ENCODE measurements at regions not wholly inside any gene's neighbourhood (a gene's known extent, or its start where the extent isn't known, plus 50 kb on each side); places are given as distances from the start of the nearest gene placed in this dataset.

DNA sequence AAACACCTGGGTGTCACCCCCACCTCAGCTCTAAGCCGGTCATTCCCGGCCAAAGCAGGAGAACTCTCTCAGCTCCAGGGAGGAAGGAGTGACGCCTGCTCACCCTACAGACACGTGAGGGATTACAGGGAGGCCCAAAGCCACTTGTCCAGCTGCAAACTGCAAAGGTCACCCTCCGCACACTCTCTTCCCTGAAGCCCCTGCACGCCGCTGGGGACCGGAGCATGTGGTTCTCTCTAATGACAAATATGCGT is 108.0 kb upstream of the ID2 start:
- TF ChIP-seq POLR2A (IDR thresholded peaks at IDR 0.05; ENCODE audit: extremely low read depth, insufficient read length), result no peak
- TF ChIP-seq, protein P1, sequence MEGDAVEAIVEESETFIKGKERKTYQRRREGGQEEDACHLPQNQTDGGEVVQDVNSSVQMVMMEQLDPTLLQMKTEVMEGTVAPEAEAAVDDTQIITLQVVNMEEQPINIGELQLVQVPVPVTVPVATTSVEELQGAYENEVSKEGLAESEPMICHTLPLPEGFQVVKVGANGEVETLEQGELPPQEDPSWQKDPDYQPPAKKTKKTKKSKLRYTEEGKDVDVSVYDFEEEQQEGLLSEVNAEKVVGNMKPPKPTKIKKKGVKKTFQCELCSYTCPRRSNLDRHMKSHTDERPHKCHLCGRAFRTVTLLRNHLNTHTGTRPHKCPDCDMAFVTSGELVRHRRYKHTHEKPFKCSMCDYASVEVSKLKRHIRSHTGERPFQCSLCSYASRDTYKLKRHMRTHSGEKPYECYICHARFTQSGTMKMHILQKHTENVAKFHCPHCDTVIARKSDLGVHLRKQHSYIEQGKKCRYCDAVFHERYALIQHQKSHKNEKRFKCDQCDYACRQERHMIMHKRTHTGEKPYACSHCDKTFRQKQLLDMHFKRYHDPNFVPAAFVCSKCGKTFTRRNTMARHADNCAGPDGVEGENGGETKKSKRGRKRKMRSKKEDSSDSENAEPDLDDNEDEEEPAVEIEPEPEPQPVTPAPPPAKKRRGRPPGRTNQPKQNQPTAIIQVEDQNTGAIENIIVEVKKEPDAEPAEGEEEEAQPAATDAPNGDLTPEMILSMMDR (IDR thresholded peaks at IDR 0.05; ENCODE audit: low read depth, low read length), result no peak
- no peak for TF ChIP-seq MYC (IDR thresholded peaks at IDR 0.05; ENCODE audit: low read depth, low read length)

DNA sequence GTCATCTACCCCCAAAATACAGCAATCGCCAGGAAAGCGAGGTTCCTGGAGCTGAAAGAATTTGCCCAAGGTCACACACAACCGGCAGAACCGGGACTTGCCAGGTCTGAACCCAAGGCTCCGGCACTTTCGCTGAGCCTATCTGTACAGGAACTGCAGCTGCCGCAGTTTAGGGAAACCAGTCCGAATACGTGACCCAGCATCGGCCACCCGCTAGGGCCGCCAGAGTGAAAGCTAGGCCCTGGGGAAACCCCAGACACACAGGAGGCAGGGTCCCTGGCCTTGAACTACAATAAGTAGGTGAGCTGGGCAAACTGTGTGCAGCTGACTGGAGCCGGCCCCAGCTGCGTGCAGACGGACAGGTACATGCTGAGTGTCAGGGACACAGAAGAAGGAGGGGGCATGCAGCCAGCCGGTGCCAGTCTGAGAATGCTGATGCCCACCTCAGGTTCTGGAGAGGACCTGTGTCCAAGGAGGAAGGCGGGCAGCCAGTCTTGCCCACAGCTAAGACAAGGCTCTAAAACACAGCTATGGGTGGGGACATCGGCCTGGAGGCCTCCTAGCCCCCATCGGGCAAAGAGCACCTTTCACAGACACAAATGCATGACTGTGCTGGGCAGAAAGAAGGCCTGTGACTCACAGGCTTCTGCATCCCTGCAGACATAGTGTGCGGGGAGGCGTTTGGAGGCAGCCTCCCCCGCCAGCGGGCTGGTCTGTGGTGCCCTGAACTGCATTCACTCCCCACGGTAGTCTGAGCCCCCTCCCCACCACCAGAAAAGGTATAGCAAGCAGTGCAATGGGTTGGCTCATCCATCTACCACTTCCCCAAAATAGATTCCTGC is 107.4 kb upstream of the ID2 start:
- peak; percentile 72 for DNase-seq (ENCODE audit: low read depth)
- TF ChIP-seq MYC (IDR thresholded peaks at IDR 0.05; ENCODE audit: low read depth, low read length), result no peak
- TF ChIP-seq, protein P2, sequence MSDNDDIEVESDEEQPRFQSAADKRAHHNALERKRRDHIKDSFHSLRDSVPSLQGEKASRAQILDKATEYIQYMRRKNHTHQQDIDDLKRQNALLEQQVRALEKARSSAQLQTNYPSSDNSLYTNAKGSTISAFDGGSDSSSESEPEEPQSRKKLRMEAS (IDR thresholded peaks at IDR 0.05; ENCODE audit: low read depth, low read length), result no peak
- TF ChIP-seq, protein P1 (IDR thresholded peaks at IDR 0.05; ENCODE audit: low read depth, low read length), result no peak
- TF ChIP-seq POLR2A (IDR thresholded peaks at IDR 0.05; ENCODE audit: extremely low read depth, insufficient read length), result no peak
- H3K4me3 ChIP-seq (ENCODE audit: low read depth, low read length), result no peak overlapping the region

More for the DNA sequence above, 108.0 kb upstream of the ID2 start:
- H3K4me3 ChIP-seq (ENCODE audit: low read depth, low read length), result no peak overlapping the region
- no peak for DNase-seq (ENCODE audit: low read depth)

DNA sequence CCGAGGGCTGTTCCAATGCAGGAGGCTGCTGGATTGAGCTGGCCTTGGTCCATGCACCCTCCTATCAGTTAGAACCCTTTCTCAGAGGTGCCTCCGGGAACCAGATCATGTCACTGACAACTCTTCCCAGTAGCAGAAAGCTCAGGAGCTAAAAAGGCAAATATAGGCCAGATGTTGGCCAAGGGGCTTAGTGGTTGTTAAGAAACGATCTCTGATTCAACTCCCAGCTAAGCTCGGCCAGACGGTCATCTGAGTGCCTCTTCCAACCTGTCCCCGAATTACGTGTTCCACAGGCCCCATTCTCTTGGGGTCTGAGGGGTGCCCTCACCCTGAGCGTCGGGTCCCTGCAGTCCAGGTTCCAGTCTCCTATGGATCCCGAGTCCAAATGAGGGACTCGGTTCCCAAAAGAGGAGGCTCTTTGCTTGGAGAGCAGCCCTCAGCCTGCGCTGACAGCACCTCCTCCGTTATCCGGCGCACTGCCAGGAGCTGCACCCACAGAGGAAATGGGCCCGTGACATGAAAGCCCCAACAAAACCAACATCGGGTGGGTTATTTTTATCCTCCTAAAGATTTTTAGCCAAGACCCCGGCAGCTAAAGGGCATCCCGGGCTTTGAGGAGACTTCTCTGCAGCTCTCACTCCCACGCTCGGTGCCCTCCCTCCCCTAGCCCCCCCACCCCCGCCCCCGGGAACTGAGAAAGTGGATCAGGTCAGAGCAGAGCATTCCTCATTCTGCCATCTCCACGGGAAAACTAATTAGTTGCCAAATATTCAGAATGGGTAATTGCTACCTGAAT is 106.6 kb upstream of the ID2 start:
- peak; percentile 46 for DNase-seq (ENCODE audit: low read depth)
- TF ChIP-seq, protein P2 (IDR thresholded peaks at IDR 0.05; ENCODE audit: low read depth, low read length), result no peak
- no peak for TF ChIP-seq POLR2A (IDR thresholded peaks at IDR 0.05; ENCODE audit: extremely low read depth, insufficient read length)
- TF ChIP-seq MYC (IDR thresholded peaks at IDR 0.05; ENCODE audit: low read depth, low read length), result no peak
- TF ChIP-seq, protein P1 (IDR thresholded peaks at IDR 0.05; ENCODE audit: low read depth, low read length), result no peak
- H3K4me3 ChIP-seq (ENCODE audit: low read depth, low read length), result no peak overlapping the region

DNA sequence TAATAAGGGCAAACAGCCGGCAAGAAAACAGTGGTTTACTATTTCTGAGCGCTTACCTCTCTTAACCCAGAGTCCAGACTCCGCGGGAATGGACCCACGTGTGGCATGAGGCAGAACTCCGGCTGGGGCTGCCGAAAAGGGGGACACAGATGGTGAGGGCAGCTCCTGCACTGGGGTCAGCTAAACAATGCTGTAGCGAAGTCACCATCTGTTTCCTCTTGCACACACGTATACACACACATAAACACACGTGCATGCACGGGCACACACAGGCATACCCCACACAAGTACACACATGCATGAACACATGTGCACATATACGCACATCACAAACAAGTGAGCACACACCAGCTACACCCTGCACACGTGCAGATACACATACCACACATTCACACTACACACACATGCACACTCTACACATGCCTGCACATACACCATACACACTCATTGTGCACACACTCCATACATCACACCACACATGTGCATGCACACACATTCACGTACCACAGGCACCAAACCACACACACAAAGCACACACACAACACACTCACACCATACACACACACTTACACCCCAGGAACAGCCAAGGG is 105.9 kb upstream of the ID2 start:
- no peak overlapping the region for H3K4me3 ChIP-seq (ENCODE audit: low read depth, low read length)
- DNase-seq (ENCODE audit: low read depth), result no peak
- TF ChIP-seq, protein P2 (IDR thresholded peaks at IDR 0.05; ENCODE audit: low read depth, low read length), result no peak
- TF ChIP-seq POLR2A (IDR thresholded peaks at IDR 0.05; ENCODE audit: extremely low read depth, insufficient read length) (no peak), MYC (IDR thresholded peaks at IDR 0.05; ENCODE audit: low read depth, low read length) (no peak)
- TF ChIP-seq, protein P1 (IDR thresholded peaks at IDR 0.05; ENCODE audit: low read depth, low read length), result no peak

DNA sequence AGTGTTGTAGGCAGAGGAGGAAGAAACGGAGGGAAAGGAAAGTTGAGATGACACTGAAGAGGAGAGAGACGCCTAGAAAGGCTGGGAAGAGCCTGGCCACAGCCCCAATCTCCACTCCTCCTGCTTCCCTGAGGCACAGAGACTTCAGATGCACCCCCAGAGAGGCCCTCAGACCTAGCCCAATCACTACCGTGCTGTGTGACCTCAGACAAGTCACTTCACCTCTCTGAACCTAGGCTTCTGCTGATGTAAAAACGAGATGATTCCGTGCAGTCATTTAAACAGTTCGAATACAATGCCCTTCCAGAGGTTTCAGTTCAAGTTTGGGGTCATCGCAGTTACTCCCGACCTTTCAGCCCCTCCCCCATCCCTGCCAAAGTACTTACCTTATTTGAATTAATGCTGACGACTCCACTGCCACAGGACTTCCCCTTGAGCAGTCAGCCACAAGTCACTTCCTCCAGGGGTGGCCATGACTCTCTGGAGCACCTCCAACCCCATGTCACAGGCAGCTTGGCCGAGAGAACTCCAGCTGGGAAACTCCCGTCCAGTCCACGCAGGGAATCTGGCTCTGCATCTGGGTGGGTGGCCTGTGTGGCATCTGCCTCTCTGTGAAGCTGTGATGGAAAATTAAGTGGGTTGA is 105.2 kb upstream of the ID2 start:
- DNase-seq (ENCODE audit: low read depth), result peak; percentile 61
- TF ChIP-seq MYC (IDR thresholded peaks at IDR 0.05; ENCODE audit: low read depth, low read length) (no peak), POLR2A (IDR thresholded peaks at IDR 0.05; ENCODE audit: extremely low read depth, insufficient read length) (no peak)
- TF ChIP-seq, protein P1 (IDR thresholded peaks at IDR 0.05; ENCODE audit: low read depth, low read length), result no peak
- TF ChIP-seq, protein P2 (IDR thresholded peaks at IDR 0.05; ENCODE audit: low read depth, low read length), result no peak
- no peak overlapping the region for H3K4me3 ChIP-seq (ENCODE audit: low read depth, low read length)

Data from NB4 (cell line).